ENCODE measurements at regions not wholly inside any gene's neighbourhood (a gene's known extent, or its start where the extent isn't known, plus 50 kb on each side); places are given as distances from the start of the nearest gene placed in this dataset.

DNA sequence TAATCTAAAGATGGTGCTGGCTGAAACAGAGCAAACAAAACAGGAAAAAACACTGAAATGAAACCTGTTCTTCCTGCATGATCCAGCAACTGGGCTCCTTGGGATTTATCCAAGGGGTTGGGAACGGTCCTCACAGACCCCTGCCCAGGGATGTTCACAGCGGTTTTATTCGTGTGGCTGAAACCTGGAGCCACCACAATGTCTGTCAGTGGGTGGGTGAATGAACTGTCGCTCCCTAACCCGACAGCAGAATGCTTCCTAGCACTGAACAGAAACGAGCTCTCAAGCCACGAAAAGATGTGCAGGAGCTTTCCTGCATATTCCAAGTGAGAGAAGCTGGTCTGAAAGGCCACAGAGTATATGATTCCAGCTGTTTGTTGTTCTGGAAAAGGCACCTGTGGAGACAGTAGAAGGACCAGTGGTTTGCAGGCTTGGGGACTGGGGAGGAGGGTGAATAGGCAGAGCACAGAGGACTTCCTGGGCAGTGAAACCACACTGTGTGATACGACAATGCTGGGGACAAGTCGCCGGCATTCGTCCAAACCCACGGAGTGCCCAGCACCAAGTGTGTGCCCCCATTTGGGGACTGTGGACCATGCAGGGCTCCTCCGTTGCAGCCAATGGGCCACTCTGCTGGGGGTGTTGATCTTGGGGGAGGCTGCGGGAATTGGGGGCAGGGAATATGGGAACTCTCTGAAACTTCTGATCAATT is 73.9 kb downstream of the TEX29 start:
- Histone ChIP-seq H3K36me3 (replicated peaks in 1 of 2; ENCODE audit: insufficient read depth in 1 of 2, low read depth in 2 of 2) (no peaks in the 10 kb centered on the region), H3K4me1 (no peaks in the 10 kb centered on the region), H3K27me3 (no peaks in the 10 kb centered on the region), H3K27ac (no peak overlapping the region), H3K4me3 (no peak overlapping the region), H3K9me3 (no peaks in the 10 kb centered on the region)
- 78 to 80% methylated on average over 14 of the region's 14 CpGs for WGBS, 2 donors
- intact Hi-C loops (cut with DNase I): no loop called here
- TF ChIP-seq, protein P1, sequence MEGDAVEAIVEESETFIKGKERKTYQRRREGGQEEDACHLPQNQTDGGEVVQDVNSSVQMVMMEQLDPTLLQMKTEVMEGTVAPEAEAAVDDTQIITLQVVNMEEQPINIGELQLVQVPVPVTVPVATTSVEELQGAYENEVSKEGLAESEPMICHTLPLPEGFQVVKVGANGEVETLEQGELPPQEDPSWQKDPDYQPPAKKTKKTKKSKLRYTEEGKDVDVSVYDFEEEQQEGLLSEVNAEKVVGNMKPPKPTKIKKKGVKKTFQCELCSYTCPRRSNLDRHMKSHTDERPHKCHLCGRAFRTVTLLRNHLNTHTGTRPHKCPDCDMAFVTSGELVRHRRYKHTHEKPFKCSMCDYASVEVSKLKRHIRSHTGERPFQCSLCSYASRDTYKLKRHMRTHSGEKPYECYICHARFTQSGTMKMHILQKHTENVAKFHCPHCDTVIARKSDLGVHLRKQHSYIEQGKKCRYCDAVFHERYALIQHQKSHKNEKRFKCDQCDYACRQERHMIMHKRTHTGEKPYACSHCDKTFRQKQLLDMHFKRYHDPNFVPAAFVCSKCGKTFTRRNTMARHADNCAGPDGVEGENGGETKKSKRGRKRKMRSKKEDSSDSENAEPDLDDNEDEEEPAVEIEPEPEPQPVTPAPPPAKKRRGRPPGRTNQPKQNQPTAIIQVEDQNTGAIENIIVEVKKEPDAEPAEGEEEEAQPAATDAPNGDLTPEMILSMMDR (IDR thresholded peaks at IDR 0.05): no peak
- TF ChIP-seq POLR2A (IDR thresholded peaks at IDR 0.05): no peak
- DNase-seq (no peak), ATAC-seq (no peak)

DNA sequence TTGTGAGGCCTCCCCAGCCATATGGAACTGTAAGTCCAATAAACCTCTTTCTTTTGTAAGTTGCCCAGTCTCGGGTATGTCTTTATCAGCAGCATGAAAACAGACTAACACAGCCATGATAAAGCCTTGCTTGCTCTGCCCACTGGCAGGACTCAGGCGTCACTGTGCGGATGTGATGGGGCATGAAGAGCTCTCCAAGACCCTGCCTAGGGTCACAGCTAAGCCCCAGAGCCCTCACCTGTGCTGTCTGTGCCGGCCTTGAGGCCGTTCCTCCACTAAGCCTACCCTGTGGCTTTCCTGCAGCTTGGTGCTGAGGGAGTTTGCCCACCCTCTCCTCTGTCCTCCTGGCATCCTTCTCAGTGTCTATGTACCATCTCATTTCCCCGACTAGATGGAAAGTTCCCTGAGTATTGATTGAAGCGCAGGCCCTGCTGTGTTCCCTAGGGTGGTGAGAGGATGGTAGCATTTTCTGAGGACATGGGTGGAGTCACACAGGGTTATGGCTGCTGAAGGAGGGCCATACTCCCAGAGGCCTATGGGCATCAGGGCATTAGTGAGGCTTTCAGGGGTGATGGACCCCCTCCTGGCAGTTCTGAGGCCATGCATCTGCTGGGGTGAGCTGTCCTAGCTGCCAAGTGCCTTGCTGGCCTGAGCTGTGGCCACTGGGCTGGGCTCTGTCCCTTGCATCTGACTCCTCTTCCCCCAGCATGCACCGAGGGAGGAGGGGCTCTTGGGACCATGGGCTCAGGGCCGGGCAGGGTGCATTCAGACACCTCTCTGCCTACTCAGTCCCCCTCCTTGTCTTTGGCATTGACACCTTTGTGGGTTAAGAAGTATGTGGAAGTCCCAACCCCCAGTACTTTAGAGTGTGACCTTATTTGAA is 75.3 kb downstream of the TEX29 start:
- no peak for TF ChIP-seq POLR2A (IDR thresholded peaks at IDR 0.05)
- TF ChIP-seq, protein P1 (IDR thresholded peaks at IDR 0.05): no peak
- no peak overlapping the region for H3K27ac ChIP-seq
- WGBS, 2 donors: 76 to 91% methylated on average over 7 to 9 of the region's 9 CpGs
- H3K4me1 ChIP-seq: no peaks in the 10 kb centered on the region
- intact Hi-C loops (cut with DNase I): no loop called here
- no peak for DNase-seq
- no peak for ATAC-seq
- H3K36me3 ChIP-seq (replicated peaks in 1 of 2; ENCODE audit: insufficient read depth in 1 of 2, low read depth in 2 of 2): no peaks in the 10 kb centered on the region
- no peak overlapping the region for H3K4me3 ChIP-seq
- no peaks in the 10 kb centered on the region for H3K27me3 ChIP-seq
- H3K9me3 ChIP-seq: no peaks in the 10 kb centered on the region

DNA sequence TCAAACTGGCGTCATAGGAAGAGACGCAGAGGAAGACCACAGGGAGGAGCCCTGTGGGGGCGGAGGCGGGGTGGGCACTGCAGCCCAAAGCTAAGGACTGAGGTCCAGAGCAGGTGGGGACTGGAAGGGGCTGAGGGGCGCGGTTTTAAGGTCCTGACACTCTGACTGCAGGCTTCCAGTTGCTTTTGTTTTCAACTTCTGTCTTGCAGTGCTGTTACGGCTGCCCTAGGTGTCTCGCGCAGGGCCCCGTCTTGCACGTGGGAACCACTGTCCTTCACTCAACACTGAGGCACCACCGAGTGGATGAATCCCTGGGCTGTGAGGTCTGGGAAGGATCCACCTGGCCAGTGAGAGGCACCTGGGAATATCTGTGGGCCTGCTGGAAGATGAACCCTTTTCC is 76.0 kb downstream of the TEX29 start:
- no peak for ATAC-seq
- DNase-seq: no peak
- Histone ChIP-seq H3K4me3 (no peak overlapping the region), H3K9me3 (no peaks in the 10 kb centered on the region), H3K36me3 (replicated peaks in 1 of 2; ENCODE audit: insufficient read depth in 1 of 2, low read depth in 2 of 2) (no peaks in the 10 kb centered on the region), H3K27ac (no peak overlapping the region), H3K27me3 (no peaks in the 10 kb centered on the region), H3K4me1 (no peaks in the 10 kb centered on the region)
- 73 to 78% methylated on average over 12 of the region's 12 CpGs for WGBS, 2 donors
- intact Hi-C loops (cut with DNase I): no loop called here
- TF ChIP-seq POLR2A (IDR thresholded peaks at IDR 0.05): no peak
- TF ChIP-seq, protein P1 (IDR thresholded peaks at IDR 0.05): no peak

DNA sequence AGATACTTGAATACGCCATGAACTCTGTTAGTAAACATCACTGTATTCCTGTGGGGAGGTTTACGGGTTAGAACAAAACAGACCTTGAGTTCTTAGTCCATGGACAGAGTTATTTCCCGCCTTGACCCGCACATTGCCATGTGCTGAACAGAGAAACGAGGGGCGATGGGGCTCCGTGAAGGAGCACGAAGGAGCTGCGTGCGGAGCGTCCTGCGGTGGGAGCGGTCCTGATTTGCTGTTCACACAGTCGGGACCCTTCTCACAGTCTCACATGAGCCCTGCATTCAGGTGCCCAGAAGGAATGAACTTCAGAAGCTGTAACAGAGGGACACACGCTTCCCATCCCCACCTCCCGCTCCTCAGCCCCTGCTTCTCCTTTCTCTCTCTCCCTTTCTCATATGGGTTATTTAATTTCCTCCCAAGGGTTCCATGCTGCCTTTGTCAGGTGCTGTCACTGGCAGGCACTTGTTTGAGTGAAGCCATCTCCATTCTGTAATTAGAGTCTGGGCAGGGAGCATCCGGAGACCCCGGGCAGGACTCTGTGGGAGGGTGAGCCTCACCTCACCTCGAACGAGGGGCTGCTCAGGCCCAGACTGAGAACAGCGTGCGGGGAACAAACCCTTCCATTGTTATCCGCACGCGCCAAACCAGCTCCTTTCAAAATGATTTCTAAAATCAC is 76.9 kb downstream of the TEX29 start:
- Histone ChIP-seq H3K36me3 (replicated peaks in 1 of 2; ENCODE audit: insufficient read depth in 1 of 2, low read depth in 2 of 2) (no peaks in the 10 kb centered on the region), H3K27me3 (no peaks in the 10 kb centered on the region), H3K4me1 (no peaks in the 10 kb centered on the region), H3K4me3 (no peak overlapping the region), H3K9me3 (no peaks in the 10 kb centered on the region), H3K27ac (no peak overlapping the region)
- DNase-seq: no peak
- 82 to 84% methylated on average over 25 of the region's 25 CpGs for WGBS, 2 donors
- intact Hi-C loops (cut with DNase I): no loop called here
- TF ChIP-seq, protein P1 (IDR thresholded peaks at IDR 0.05): no peak
- no peak for ATAC-seq

Measured in body of pancreas (tissue), 4 donors.